HG03025 (cell line): ENCODE measurements at regions not wholly inside any gene's neighbourhood (a gene's known extent, or its start where the extent isn't known, plus 50 kb on each side); places are given as distances from the start of the nearest gene placed in this dataset.
"Not testable (repeated sequence)": the region's sequence is repeated elsewhere in the genome, so short reads cannot be mapped to it uniquely, and the experiment has no call there.

Experiments
- ATAC-seq: cut with Tn5 transposase; IDR thresholded peaks from one replicate; pipeline ENCODE4 v1.9.1; 2021; ENCODE audit warnings: mild to moderate bottlenecking, moderate library complexity; ENCODE audit not compliant: unreplicated experiment, low FRiP score

- ATAC-seq: no peak
Measured at GRCh38 chr20:11976966-11977365, 59.3 kb downstream of the BTBD3 start.

DNA sequence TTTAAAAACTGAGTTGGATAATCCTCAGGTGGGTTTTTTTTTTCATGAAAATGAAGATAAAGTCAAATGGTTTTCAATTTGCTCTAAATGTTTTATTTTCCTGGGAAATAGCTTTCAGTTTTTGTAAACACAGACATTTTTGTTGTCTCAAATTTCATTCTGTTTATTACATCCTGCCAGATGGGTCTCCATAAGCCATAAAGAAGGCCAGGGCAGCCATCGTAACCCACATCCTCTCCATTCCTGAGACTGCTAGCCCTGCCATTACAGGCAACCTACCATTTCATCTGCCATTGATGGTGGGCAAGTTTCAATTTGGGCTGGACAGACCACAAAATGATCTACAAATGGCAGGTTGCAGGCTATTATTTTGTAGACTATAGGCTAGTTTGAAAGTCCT is 60.8 kb downstream of the BTBD3 start:
- no peak for ATAC-seq

DNA sequence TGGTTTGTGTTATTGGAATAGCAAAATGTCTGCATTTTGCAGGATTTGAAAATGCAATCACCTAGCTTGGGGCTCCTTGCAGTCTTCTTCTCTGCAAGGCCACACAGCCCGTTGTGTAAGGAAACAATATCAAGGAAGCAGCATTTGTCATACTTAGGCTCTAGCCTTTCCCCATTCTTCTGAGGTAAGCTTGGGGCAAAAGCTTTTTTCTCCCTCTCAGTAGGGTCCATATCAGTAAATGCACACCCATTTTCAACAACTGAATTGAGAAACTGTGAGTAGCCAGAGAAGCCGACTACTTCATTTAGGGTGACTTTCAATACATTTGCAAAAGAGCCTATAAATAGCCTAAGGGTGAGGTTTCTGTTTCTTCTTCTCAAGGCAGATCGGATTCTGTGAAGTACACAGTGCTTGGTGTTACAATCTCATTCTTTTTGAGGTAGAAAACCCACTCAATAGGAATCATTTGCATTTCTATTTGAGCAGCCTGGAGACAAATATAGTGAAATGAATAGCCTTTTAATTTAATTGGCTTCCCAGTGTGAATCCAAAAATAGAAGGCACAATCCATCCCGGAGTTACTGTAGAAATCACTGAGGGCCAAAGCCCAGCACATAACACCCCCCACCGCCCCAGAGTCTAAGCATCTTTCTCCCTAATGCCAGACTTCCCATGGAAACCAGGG is 61.8 kb downstream of the BTBD3 start:
- ATAC-seq: no peak

DNA sequence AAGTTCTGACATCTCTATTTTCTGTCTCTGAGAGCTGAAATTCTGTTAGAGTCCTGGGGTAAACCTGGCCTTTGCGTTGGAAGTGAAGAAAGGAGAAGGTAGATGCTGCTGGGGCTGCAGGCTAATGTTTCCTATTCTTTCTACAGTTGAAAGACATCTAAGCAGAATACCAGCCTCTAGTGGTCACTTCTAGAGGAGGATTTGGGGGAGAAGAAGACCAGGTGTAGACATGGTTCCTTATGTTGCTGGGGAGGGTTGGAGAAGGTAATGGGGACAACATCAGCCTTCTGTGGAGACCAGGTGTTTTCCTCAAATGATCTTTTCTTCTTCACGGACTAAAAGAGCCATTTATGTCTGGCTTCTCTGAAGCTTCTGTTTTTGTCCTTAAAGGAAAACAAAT is 62.6 kb downstream of the BTBD3 start:
- ATAC-seq: no peak

DNA sequence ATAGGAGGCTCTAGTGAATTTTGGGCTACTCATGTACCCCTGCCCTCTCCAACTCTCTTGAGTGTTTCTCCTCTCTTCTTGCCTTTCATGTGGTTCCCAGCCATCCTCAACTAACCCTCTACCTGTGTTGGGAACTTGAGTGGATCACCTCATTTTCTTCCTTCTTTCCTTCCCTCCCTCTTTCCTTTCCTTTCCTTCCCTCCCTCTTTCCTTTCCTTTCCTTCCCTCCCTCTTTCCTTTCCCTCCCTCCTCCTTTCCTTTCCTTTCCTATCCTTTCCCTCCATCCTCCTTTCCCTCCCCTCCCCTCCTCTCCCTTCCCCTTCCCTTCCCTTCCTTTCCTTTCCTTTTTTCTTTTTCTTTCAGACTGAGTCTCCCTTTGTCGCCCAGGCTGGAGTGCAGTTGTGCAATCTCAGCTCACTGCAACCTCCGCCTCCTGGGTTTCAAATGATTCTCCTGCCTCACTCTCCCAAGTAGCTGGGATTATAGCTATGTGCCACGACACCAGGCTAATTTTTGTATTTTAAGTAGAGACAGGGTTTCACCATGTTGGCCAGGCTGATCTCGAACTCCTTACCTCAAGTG is 63.8 kb downstream of the BTBD3 start:
- no peak for ATAC-seq

GRCh38 chr20:11982289-11982954 is 64.7 kb downstream of the BTBD3 start:
- ATAC-seq: no peak

DNA sequence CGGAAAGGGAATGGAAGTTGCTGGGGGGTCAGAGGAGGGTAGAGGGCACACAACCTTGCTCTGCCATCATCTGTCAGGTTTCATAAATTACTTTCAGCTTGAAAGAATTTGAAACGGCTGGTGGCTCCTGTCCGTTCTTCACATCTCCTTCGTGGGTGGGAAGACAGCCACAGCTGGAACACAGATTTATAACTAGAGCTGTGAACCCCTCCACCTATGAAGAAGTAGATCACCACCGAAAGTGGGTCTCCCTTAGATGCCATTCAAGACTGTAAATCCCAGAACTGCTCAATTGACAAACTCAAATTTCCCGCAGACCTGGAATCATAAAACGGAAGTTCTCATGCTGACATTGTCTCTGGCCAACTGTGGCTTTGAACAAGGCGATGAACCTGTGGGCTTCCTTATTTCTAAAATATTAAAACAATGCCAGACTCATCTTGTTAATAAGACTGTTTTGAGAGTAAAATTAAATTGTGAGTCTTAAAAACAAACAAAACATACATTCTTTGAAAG is 65.3 kb downstream of the BTBD3 start:
- no peak for ATAC-seq

- no peak for ATAC-seq
Measured at GRCh38 chr20:11986954-11987353, 69.3 kb downstream of the BTBD3 start.

- ATAC-seq: no peak
Measured at GRCh38 chr20:11987526-11987925, 69.8 kb downstream of the BTBD3 start.

- ATAC-seq: no peak
Measured at GRCh38 chr20:11989018-11989771, 71.5 kb downstream of the BTBD3 start.

DNA sequence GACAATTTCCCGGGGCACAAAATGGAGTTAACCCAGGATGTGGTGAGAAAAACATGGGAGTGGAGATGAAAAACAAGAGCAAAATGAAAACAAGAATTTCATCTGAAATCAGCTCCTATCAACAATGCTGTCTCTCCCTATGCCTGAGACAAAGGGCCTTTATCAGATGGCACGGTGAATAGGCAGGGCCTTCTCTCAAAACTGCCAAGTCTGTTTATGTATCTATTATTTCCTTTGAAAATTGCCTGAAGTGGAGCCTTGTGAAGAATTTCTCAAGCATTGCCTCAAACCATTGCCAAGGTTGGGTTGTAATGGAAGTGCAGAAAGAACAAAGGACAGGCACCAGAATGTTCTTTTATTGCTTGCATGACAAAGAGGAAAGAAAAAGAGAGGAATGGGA is 74.7 kb downstream of the BTBD3 start:
- no peak for ATAC-seq

DNA sequence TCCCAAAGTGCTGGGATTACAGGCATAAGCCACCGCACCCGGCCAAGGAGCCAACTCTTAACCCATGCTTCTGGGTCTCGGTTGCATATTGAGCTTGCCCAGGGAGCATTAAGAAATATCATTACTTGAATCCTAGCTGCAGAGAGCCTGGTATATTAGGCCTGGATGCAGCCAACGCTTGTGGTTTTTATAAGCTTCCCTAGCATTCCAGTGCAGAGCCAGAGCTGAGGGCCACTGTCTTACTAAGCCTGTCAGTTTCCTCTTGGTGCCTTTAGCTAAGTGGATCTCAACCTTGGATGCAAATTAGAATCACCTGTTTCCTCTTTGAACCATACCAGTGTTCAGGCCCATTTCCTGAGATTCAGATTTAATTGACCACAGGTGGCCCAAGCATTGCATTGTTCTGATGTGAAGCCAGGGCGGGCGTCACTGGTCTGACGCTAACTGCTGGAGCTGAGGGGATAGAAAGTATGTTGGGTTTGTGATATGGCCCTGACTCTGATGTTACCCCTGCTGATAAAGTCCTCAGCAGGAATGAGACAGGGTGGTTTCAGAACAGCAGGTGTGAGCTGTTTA is 76.3 kb downstream of the BTBD3 start:
- no peak for ATAC-seq

DNA sequence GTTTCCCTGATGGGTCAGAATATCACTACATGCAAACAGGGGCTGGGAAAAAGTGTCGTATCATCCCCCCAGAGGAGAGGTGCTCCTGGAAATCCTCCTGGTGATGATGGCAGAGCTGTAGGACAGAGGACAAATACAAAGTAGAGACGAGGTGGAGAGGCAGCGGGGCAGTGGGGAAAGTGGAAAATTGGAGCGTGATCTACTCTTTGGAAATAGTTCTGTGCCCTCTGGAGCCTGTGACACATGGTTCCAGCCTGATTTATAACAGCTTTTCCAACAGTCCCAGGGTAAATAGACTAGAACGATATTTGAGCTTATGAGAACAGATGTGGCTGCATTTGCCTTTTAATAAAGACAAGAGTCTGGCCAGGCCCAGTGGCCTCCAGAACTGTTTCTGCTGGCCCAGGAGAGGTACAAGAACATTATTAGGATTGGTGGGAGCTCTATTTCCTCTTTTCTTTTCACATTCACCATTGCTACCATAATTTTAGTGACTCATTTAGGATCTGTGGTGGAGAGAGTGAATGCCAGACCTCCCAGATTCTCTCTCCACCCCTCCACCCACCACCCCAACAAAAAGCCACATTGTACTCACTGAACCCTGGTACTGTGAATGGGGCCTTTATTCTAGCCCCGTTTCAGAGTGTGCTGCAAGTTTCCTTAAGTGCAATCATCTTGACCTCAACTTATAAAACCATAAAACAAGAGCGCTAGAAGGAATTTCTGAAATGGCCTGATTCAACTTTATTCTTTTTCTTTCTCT is 78.3 kb downstream of the BTBD3 start:
- no peak for ATAC-seq

DNA sequence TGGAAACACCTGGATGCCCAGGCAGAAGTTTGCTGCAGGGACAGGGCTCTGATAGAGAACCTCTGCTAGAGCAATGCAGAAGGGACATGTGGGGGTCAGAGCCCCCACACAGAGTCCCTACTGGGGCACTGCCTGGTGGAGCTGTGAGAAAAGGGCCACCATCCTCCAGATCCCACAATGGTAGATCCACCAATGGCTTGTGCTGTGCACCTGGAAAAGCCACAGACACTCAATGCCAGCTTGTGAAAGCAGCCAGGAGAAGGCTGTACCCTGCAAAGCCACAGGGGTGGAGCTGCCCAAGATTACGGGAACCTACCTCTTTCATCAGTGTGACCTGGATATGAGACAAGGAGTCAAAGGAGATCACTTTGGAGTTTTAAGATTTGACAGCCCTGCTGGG is 87.1 kb downstream of the BTBD3 start:
- not testable (repeated sequence) for ATAC-seq

GRCh38 chr20:12012241-12013222 is 94.8 kb downstream of the BTBD3 start:
- ATAC-seq: no peak

DNA sequence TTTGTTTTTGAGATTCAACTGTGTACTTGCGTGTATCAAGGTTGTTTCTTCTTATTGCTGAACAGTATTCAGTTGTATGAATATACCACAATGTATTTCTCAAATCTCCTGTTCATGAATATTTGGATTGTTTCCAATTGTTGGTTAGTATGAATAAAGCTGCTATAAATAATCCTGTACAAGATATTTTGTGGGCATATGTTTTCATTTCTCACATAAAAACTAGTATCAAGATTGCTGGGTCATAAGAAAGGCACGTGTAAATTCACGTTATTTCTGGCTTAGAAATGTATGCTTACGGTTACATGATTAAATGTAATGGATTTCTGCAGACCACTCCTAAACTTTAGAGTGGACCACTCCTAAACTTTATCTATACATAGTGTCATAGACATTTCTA is 96.6 kb downstream of the BTBD3 start:
- ATAC-seq: no peak

GRCh38 chr20:12014736-12015135 is 97.0 kb downstream of the BTBD3 start:
- no peak for ATAC-seq

DNA sequence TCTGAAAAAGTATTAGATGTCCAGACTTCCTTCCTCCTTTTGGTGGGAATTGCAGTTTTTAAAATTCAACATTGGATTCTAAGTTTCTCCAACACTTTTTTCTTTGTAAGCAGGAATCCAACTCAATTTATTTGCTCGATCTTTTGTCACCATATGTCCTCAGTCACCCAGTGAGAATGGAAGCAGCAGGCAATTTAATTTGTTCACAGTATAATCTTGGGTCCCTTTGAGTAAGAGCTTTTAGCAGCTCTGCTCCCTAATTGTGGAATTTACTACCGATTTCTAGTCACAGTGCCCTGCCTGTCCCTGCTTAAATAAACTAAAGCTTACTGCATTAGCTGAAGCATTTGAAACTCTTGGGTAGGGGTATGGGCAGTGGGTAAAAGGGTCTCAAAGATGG is 98.6 kb downstream of the BTBD3 start:
- ATAC-seq: no peak

DNA sequence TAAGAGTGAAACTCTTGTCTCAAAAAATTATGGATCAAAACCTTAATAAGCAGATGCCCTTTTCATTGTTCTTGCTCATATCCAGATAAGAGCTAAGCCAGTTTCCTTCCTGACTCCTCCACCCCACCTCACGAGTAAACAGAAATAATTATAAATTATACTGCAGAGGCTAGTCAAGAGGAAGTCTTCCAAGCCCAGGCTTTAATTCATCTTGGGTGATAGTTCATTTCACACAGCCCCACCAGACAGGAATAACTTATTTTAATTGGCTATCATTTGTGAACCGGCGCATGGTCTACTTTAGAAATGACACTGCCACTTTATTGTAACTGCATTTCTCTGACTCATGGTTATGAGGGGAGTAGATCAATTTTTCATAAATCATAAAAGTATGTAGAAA is 102.0 kb downstream of the BTBD3 start:
- no peak for ATAC-seq
